Astrocyte of the cerebellum (primary cell): ENCODE measurements at regions not wholly inside any gene's neighbourhood (a gene's known extent, or its start where the extent isn't known, plus 50 kb on each side); places are given as distances from the start of the nearest gene placed in this dataset.

Source experiments
- DNase-seq: peaks from one replicate; pipeline ENCODE4 v3.0.0-alpha.2; 2011; ENCODE audit warnings: low read depth
- H3K4me3 ChIP-seq: 2 replicates; pipeline ENCODE4 v1.5.1; 2011; ENCODE audit warnings: mild to moderate bottlenecking, low read depth, low read length, moderate library complexity
- in situ Hi-C: cut with HindIII; loops from 2 replicates; pipeline ENCODE4 v1.10.0; 2017; ENCODE audit warnings: low sequenced_read_pairs
- TF ChIP-seq, protein P1 (sequence below): IDR thresholded peaks from 2 replicates; pipeline ENCODE4 v1.5.1; 2012; ENCODE audit warnings: low read length, low read depth, moderate library complexity, mild to moderate bottlenecking; ENCODE audit errors: missing control alignments

DNA sequence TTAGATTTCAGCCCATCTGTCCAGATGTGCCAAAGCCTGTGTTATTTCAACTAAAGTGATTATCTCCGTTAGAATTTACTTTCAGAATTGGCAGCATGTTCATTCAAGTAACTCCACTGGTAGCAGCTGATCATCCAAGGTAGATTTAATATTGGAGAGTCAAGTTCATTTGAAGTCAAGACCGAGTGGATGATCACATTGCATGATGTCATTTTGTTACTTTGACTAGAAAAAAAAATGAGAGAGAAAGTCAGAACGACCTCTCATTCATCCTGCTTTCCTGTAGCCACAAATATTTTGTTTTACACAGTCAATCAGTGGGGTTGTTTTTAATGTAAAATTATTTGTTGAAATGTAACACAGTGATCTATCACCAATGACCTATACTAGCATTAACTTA, 196.7 kb upstream of the PHYHIPL start:
- H3K4me3 ChIP-seq: no peak overlapping the region
- TF ChIP-seq, protein P1, sequence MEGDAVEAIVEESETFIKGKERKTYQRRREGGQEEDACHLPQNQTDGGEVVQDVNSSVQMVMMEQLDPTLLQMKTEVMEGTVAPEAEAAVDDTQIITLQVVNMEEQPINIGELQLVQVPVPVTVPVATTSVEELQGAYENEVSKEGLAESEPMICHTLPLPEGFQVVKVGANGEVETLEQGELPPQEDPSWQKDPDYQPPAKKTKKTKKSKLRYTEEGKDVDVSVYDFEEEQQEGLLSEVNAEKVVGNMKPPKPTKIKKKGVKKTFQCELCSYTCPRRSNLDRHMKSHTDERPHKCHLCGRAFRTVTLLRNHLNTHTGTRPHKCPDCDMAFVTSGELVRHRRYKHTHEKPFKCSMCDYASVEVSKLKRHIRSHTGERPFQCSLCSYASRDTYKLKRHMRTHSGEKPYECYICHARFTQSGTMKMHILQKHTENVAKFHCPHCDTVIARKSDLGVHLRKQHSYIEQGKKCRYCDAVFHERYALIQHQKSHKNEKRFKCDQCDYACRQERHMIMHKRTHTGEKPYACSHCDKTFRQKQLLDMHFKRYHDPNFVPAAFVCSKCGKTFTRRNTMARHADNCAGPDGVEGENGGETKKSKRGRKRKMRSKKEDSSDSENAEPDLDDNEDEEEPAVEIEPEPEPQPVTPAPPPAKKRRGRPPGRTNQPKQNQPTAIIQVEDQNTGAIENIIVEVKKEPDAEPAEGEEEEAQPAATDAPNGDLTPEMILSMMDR: no peak
- no peak for DNase-seq
- in situ Hi-C loops: no loop called here

DNA sequence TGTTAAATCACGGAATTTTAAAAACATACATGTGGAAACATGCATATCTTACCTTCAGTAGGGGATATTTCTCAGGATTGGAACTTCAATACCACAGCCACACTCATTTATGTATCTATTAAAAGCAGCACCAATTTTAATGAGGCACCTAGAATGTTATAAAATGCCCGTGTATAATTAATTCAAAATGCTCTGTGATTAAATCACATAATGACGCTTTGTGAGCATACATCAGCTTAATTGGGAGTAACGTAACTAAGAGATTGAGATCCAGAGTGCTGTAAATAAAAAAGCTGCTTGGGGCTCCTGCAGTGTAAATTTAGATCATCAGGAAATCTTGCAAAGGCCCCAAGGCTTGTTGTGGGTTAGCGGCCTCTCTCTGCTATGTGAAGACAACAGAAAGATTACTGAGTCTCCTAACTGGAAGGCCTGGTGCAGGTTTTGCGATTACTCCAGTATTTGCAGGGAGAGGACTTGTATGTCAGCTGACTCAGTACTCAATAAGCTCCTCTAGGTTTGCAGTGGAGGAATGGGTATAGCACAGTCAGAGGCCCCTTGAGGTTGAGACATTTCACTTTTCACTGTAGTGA, 195.5 kb upstream of the PHYHIPL start:
- no peak for DNase-seq
- no peak overlapping the region for H3K4me3 ChIP-seq
- in situ Hi-C loops: no loop called here
- TF ChIP-seq, protein P1: no peak

DNA sequence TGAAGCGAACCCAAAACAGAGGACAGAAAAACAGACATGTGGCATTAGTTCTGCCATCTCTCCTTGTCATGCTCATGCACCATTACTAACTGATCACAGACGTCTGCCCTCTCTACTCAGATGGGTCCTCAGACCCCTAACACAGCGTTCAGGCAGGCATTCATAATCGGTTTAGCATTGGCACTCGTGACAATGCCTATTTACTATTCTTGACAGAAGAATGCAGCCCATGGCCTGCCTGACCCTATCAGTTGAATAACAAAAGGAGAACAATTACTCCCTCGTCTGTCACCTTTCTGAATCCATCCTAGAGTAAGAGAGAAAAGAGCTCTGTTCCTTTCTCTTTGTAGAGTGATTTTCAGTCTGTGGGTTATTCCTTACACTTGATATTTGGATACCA, 194.6 kb upstream of the PHYHIPL start:
- no peak overlapping the region for H3K4me3 ChIP-seq
- TF ChIP-seq, protein P1: no peak
- in situ Hi-C loops: no loop called here
- no peak for DNase-seq

DNA sequence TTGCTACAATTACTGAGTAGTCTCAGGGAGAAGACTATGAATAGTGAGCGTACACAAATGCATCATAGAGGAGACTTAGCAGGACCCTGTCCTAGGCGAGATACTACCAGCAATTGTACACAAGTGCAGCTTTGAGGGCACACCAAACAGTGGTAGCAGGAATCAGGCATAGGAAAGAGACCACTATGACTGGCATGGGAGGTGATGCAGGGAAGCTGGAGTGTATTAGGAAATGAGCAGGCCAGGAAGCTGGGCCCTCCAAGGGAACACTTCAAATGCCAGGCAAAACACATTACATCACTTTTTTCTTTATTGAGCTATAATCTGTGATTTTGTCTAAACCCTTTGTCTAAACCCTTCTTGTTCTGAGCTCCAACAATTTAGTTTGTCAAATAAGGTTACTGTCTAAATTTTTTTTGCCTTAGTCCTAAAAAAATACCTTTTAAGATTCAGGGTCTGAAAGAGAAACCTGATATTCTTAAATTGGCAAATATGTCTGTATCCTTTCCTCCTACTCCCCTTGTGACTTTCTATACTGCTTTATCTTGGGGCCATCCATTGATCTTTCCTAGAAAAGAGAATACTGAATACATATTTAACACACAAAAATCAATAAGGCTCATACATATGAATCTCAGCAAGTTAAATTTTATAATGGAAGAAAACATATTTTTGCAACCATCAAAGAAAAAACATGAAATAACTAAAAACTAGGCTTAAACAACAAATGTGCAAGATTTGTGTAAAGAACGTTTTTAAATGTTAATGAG, 193.8 kb upstream of the PHYHIPL start:
- TF ChIP-seq, protein P1: no peak
- no peak for DNase-seq
- in situ Hi-C loops: no loop called here
- no peak overlapping the region for H3K4me3 ChIP-seq

DNA sequence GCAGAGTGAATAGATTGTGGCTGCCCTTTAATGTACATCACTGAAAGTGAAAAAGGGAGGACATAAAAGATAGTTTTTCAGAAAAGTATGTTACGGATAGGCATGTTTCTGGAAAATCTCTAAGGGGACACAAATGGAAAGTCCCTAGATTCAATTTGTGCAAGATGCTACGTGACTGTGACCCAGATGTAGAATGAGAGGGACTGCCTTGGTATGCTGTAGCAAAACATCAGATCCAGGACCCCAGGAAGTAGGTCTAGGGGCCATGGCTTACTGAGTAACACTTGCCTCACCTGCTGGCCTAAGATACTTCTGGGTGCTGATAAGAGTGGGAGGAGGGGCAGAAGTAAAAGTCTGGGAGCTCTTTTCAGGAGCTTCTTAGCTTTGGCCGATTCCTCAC, 191.2 kb upstream of the PHYHIPL start:
- DNase-seq: no peak
- no peak overlapping the region for H3K4me3 ChIP-seq
- TF ChIP-seq, protein P1: no peak
- in situ Hi-C loops: no loop called here

DNA sequence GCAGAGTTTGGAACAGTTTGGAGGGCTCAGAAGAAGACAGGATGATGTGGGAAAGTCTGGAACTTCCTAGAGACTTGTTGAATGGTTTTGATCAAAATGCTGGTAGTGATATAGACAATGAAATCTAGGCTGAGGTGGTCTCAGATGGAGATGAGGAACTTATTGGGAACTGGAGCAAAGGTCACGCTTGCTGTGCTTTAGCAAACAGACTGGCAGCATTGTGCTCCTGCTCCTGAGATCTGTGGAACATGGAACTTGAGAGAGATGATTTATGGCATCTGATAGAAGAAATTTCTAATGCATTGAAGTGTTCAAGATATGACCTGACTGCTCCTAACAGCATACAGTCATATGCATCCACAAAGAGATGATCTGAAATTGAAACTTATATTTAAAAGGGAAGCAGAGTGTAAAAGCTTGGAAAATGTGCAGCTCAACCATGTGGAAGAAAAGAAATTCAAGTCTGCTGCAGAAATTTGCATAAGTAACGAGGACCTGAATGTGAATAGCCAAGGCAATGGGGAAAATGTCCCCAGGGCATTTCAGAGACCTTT, 186.9 kb upstream of the PHYHIPL start:
- in situ Hi-C loops: no loop called here
- DNase-seq: no peak
- TF ChIP-seq, protein P1: no peak
- H3K4me3 ChIP-seq: no peak overlapping the region
